Panc1 (cell line): ENCODE measurements at regions not wholly inside any gene's neighbourhood (a gene's known extent, or its start where the extent isn't known, plus 50 kb on each side); places are given as distances from the start of the nearest gene placed in this dataset.
"Not testable (repeated sequence)": the region's sequence is repeated elsewhere in the genome, so short reads cannot be mapped to it uniquely, and the experiment has no call there.

Experiments used
- ATAC-seq: fragments of 200-7000 bp; cut with Tn5 transposase; 2 replicates; pipeline ENCODE4 v1.9.1; 2020; ENCODE audit warnings: mild to moderate bottlenecking, moderate library complexity
- BruUV-seq: library from RNA; stranded (reverse); fragments of 400-500 nt; replicated peaks from 2 replicates; lab custom pipeline; 2021; lab: Mats Ljungman, UMichigan
- CTCF ChIA-PET: fragments of 300-600 bp; sonication (Branson Sonifier 250); formaldehyde crosslinking; loops from one replicate; lab custom pipeline; 2022; ENCODE audit warnings: antibody characterized with exemption; lab: Charles Lee
- POLR2A ChIA-PET: fragments of 300-600 bp; sonication (Branson Sonifier 250); formaldehyde crosslinking; loops from one replicate; lab custom pipeline; 2022; ENCODE audit warnings: antibody characterized with exemption; lab: Charles Lee
- DNase-seq: peaks from one replicate; pipeline ENCODE4 v3.0.0-alpha.2; 2010; ENCODE audit warnings: low read depth, low spot score
- H3K27ac ChIP-seq: 2 replicates; pipeline ENCODE4 v1.5.1; 2011; ENCODE audit warnings: mild to moderate bottlenecking, low read length, inconsistent platforms
- H3K27me3 ChIP-seq: fragments of 200-500 bp; sonication (Bioruptor generic); 2 replicates; pipeline ENCODE4 v1.6.0; 2014; ENCODE audit warnings: low read length, inconsistent platforms; ENCODE audit not compliant: control insufficient read depth, insufficient read depth
- H3K36me3 ChIP-seq: fragments of 200-500 bp; sonication (Bioruptor generic); 2 replicates; pipeline ENCODE4 v1.5.1; 2014; ENCODE audit warnings: inconsistent platforms, mild to moderate bottlenecking, low read length, moderate library complexity; ENCODE audit not compliant: control insufficient read depth, insufficient read depth
- H3K4me1 ChIP-seq: 2 replicates; pipeline ENCODE4 v1.5.1; 2011; ENCODE audit warnings: inconsistent platforms, mild to moderate bottlenecking, low read length, moderate library complexity; ENCODE audit not compliant: control insufficient read depth, insufficient read depth
- H3K4me3 ChIP-seq, 2 experiments: 2 replicates each; pipeline ENCODE4 v1.5.1; 2011 to 2012; ENCODE audit warnings: low read depth in 2 of 2, low read length in 2 of 2, mild to moderate bottlenecking in 2 of 2, inconsistent platforms in 1 of 2, moderate library complexity in 1 of 2
- H3K9me3 ChIP-seq: fragments of 200-500 bp; sonication (Bioruptor generic); 2 replicates; pipeline ENCODE4 v1.5.1; 2014; ENCODE audit warnings: low read depth, mild to moderate bottlenecking, inconsistent platforms, low read length, moderate library complexity; ENCODE audit not compliant: control insufficient read depth, insufficient read depth
- POLR2AphosphoS5 ChIP-seq: IDR thresholded peaks from 2 replicates; pipeline ENCODE4 v1.6.1; 2012; ENCODE audit warnings: mild to moderate bottlenecking, low read depth, low read length, moderate library complexity
- SIN3A ChIP-seq: IDR thresholded peaks from 2 replicates; pipeline ENCODE4 v1.6.1; 2012; ENCODE audit warnings: low read depth, mild to moderate bottlenecking, low read length, moderate library complexity, borderline replicate concordance; ENCODE audit not compliant: insufficient read depth
- TCF7L2 ChIP-seq: IDR thresholded peaks from 2 replicates; pipeline ENCODE4 v1.6.1; 2011; ENCODE audit warnings: mild to moderate bottlenecking, low read depth, low read length, inconsistent platforms
- in situ Hi-C: cut with HindIII; loops from 2 replicates; pipeline ENCODE4 v1.10.0; 2016; ENCODE audit warnings: low sequenced_read_pairs, low pct_unique_long_range_greater_than_20kb
- intact Hi-C: fragments of 100-400 bp; cut with micrococcal nuclease; formaldehyde crosslinking; loops from one replicate; pipeline ENCODE4 v1.10.0; 2022; ENCODE audit not compliant: unreplicated experiment
- TF ChIP-seq, protein P1 (sequence below), 2 experiments: IDR thresholded peaks; 2 replicates each; pipeline ENCODE4 v1.6.1; 2011 to 2012; ENCODE audit warnings: low read depth in 2 of 2, control low read depth in 1 of 2, low read length in 1 of 2, mild to moderate bottlenecking in 1 of 2, moderate library complexity in 1 of 2; ENCODE audit not compliant: insufficient read depth in 1 of 2
- TF ChIP-seq, protein P2 (sequence below): fragments of 450-650 bp; IDR thresholded peaks from 2 replicates; pipeline ENCODE4 v1.5.1; 2017; ENCODE audit warnings: mild to moderate bottlenecking

DNA sequence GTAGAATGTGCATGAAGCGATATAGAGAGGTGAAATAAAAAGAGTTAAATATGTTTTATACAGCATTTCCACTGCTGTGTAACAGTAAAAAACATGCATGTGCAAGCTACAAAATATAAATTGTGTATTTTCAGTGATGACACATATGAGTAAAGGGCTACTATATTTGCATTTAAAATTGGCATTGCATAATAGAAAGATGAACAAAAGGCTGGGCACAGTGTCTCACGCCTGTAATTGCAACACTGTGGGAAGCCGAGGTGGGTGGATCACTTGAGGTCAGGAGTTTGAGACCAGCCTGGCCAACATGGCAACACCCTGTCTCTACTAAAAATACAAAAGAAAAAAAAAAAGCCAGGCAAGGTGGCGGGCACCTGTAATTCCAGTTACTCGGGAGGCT is 79.8 kb upstream of the CCDC71L start:
- in situ Hi-C loops = no loop called here
- TF ChIP-seq, protein P1, sequence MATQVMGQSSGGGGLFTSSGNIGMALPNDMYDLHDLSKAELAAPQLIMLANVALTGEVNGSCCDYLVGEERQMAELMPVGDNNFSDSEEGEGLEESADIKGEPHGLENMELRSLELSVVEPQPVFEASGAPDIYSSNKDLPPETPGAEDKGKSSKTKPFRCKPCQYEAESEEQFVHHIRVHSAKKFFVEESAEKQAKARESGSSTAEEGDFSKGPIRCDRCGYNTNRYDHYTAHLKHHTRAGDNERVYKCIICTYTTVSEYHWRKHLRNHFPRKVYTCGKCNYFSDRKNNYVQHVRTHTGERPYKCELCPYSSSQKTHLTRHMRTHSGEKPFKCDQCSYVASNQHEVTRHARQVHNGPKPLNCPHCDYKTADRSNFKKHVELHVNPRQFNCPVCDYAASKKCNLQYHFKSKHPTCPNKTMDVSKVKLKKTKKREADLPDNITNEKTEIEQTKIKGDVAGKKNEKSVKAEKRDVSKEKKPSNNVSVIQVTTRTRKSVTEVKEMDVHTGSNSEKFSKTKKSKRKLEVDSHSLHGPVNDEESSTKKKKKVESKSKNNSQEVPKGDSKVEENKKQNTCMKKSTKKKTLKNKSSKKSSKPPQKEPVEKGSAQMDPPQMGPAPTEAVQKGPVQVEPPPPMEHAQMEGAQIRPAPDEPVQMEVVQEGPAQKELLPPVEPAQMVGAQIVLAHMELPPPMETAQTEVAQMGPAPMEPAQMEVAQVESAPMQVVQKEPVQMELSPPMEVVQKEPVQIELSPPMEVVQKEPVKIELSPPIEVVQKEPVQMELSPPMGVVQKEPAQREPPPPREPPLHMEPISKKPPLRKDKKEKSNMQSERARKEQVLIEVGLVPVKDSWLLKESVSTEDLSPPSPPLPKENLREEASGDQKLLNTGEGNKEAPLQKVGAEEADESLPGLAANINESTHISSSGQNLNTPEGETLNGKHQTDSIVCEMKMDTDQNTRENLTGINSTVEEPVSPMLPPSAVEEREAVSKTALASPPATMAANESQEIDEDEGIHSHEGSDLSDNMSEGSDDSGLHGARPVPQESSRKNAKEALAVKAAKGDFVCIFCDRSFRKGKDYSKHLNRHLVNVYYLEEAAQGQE (IDR thresholded peaks at IDR 0.05; ENCODE audit: insufficient read depth in 1 of 2, low read depth in 2 of 2, low read length in 1 of 2) = no peak
- TF ChIP-seq POLR2AphosphoS5 = no peak
- Histone ChIP-seq H3K27me3 (no peaks in the 10 kb centered on the region), H3K36me3 (no peaks in the 10 kb centered on the region), H3K27ac (no peak overlapping the region), H3K9me3 (no peaks in the 10 kb centered on the region), H3K4me3 (no peak overlapping the region), H3K4me1 (no peaks in the 10 kb centered on the region)
- BruUV-seq = no TSS peak
- ATAC-seq = no peak
- ChIA-PET CTCF (no interaction called here), POLR2A (no interaction called here)
- DNase-seq = no peak
- intact Hi-C loops = no loop called here

- CTCF ChIA-PET = no interaction called here
- in situ Hi-C loops = no loop called here
- Histone ChIP-seq H3K4me3 (no peak overlapping the region), H3K36me3 (no peaks in the 10 kb centered on the region), H3K27me3 (no peaks in the 10 kb centered on the region), H3K4me1 (no peaks in the 10 kb centered on the region), H3K9me3 (no peaks in the 10 kb centered on the region), H3K27ac (no peak overlapping the region)
- no TSS peak for BruUV-seq
- no peak for ATAC-seq
- POLR2A ChIA-PET = no interaction called here
- TF ChIP-seq, protein P2, sequence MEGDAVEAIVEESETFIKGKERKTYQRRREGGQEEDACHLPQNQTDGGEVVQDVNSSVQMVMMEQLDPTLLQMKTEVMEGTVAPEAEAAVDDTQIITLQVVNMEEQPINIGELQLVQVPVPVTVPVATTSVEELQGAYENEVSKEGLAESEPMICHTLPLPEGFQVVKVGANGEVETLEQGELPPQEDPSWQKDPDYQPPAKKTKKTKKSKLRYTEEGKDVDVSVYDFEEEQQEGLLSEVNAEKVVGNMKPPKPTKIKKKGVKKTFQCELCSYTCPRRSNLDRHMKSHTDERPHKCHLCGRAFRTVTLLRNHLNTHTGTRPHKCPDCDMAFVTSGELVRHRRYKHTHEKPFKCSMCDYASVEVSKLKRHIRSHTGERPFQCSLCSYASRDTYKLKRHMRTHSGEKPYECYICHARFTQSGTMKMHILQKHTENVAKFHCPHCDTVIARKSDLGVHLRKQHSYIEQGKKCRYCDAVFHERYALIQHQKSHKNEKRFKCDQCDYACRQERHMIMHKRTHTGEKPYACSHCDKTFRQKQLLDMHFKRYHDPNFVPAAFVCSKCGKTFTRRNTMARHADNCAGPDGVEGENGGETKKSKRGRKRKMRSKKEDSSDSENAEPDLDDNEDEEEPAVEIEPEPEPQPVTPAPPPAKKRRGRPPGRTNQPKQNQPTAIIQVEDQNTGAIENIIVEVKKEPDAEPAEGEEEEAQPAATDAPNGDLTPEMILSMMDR = no peak
- TF ChIP-seq POLR2AphosphoS5 (no peak), TCF7L2 (no peak), SIN3A (no peak)
- TF ChIP-seq, protein P1 (IDR thresholded peaks at IDR 0.05; ENCODE audit: insufficient read depth in 1 of 2, low read depth in 2 of 2, low read length in 1 of 2) = no peak
- intact Hi-C loops = no loop called here
- no peak for DNase-seq
These were observed 83.7 kb upstream of the CCDC71L start for GRCh38 chr7:106744563-106745091.

DNA sequence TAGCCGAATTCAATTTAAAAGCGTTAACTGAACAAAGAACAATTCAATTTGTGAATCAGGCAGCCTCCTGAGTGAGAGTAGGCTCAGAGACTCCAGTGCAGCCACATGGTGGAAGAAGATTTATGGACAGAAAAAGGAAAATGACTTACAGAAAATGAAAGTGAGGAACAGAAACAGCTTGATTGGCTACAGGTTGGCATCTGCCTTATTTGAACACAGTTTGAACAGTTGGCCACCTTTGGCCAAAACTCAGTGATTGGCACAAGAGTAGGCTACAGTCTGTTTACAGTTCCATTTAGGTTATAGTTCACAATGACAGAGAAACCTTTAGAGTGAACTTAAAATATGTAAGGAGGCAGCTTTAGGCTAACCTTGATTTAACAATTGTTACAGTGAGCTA is 86.3 kb upstream of the CCDC71L start:
- H3K27me3 ChIP-seq, DNase-seq, ATAC-seq, intact Hi-C loops, CTCF ChIA-PET, H3K27ac ChIP-seq, H3K9me3 ChIP-seq, H3K36me3 ChIP-seq, BruUV-seq, H3K4me3 ChIP-seq, POLR2A ChIA-PET, H3K4me1 ChIP-seq, in situ Hi-C loops: not testable (repeated sequence)
